Esophagus squamous epithelium (tissue), 5 donors: ENCODE measurements at regions not wholly inside any gene's neighbourhood (a gene's known extent, or its start where the extent isn't known, plus 50 kb on each side); places are given as distances from the start of the nearest gene placed in this dataset.

Experiments
- DNase-seq: peaks from one replicate; lab custom pipeline; 2025; lab: John Stamatoyannopoulos, UW
- H3K27ac ChIP-seq, 4 donors: fragments of 200-600 bp; sonication (generic); one replicate each; pipeline ENCODE4 v1.5.1; 2016 to 2019; ENCODE audit warnings: mild to moderate bottlenecking in 1 of 4
- H3K27me3 ChIP-seq, 4 donors: fragments of 200-600 bp; sonication (generic); 1 replicate in 3 of 4; 2 replicates in 1 of 4; pipeline versions ENCODE4 v1.5.1 to v1.6.0; 2017 to 2021; ENCODE audit warnings: antibody characterized with exemption in 1 of 4
- H3K36me3 ChIP-seq, 3 donors: fragments of 200-600 bp; sonication (generic); one replicate each; pipeline ENCODE4 v1.5.1; 2016 to 2019
- H3K4me1 ChIP-seq, 3 donors: fragments of 200-600 bp; sonication (generic); one replicate each; pipeline ENCODE4 v1.5.1; 2017 to 2019
- H3K4me3 ChIP-seq, 4 donors: fragments of 200-600 bp; sonication (generic); 1 replicate in 3 of 4; 2 replicates in 1 of 4; pipeline ENCODE4 v1.5.1; 2016 to 2019; ENCODE audit warnings: mild to moderate bottlenecking in 2 of 4, moderate library complexity in 1 of 4
- H3K9me3 ChIP-seq, 3 donors: fragments of 200-600 bp; sonication (generic); one replicate each; pipeline ENCODE4 v1.5.1; 2016 to 2019
- POLR2A ChIP-seq, 4 donors: fragments of 450-650 bp; IDR thresholded peaks; one replicate each; pipeline ENCODE4 v1.6.1; 2017; ENCODE audit warnings: antibody characterized with exemption in 4 of 4, mild to moderate bottlenecking in 4 of 4, moderate library complexity in 3 of 4
- WGBS, 2 donors: methylation state at CpG; one replicate each; pipeline ENCODE4 v1.1.5; 2018; 5-methylcytosine and 5-hydroxymethylcytosine counted together
- intact Hi-C: fragments of 100-400 bp; cut with DNase I; formaldehyde crosslinking; loops from one replicate; pipeline ENCODE4 v1.15.0; 2022
- TF ChIP-seq, protein P1 (sequence below), 6 experiments: fragments of 450-650 bp in 4 of 6; fragments of 200-600 bp in 2 of 6; sonication (generic) in 2 of 6; IDR thresholded peaks; one replicate each; pipeline ENCODE4 v1.5.1; 2016 to 2019; ENCODE audit warnings: antibody characterized with exemption in 6 of 6, mild to moderate bottlenecking in 4 of 6, moderate library complexity in 4 of 6
- donor health status: DM: yes; HTN: yes; CAD: no.

DNA sequence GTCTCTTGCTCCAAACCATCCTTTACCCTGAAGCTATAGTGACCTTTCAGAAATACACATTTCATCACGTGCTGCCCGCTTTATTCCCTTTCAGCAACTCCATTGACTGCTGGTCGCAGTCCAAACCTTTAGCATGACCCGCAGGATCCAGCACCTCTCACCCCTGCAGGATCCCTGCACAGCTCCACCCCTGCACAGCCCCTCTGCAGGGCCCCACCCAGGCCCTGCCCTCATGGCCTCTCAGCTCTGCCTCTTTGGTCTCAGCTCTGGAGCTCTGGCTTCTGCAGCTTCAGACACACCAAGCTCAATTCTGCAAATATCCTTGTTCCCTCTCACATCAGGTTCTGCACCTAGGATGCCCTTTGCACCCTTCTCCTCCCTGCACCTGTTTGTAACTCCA is 264.9 kb upstream of the C1orf174 start:
- intact Hi-C loops: no loop called here
- TF ChIP-seq, protein P1, sequence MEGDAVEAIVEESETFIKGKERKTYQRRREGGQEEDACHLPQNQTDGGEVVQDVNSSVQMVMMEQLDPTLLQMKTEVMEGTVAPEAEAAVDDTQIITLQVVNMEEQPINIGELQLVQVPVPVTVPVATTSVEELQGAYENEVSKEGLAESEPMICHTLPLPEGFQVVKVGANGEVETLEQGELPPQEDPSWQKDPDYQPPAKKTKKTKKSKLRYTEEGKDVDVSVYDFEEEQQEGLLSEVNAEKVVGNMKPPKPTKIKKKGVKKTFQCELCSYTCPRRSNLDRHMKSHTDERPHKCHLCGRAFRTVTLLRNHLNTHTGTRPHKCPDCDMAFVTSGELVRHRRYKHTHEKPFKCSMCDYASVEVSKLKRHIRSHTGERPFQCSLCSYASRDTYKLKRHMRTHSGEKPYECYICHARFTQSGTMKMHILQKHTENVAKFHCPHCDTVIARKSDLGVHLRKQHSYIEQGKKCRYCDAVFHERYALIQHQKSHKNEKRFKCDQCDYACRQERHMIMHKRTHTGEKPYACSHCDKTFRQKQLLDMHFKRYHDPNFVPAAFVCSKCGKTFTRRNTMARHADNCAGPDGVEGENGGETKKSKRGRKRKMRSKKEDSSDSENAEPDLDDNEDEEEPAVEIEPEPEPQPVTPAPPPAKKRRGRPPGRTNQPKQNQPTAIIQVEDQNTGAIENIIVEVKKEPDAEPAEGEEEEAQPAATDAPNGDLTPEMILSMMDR (IDR thresholded peaks at IDR 0.05): no peak
- TF ChIP-seq POLR2A (IDR thresholded peaks at IDR 0.05): no peak
- no peak overlapping the region for H3K4me3 ChIP-seq
- DNase-seq: no peak
- 78 to 81% methylated on average over 4 of the region's 4 CpGs for WGBS, 2 donors
- H3K9me3 ChIP-seq: no peaks in the 10 kb centered on the region
- peaks cover 0 to 74% (median 0%) of the 10 kb centered on the region in 4 donors for H3K27me3 ChIP-seq
- no peaks in the 10 kb centered on the region for H3K36me3 ChIP-seq
- H3K4me1 ChIP-seq: no peaks in the 10 kb centered on the region
- H3K27ac ChIP-seq: no peak overlapping the region

GRCh38 chr1:4165686-4166300 is 265.7 kb upstream of the C1orf174 start:
- intact Hi-C loops: no loop called here
- 59 to 69% methylated on average over 15 to 16 of the region's 16 CpGs for WGBS, 2 donors
- DNase-seq: no peak
- H3K36me3 ChIP-seq: no peaks in the 10 kb centered on the region
- no peaks in the 10 kb centered on the region for H3K4me1 ChIP-seq
- H3K9me3 ChIP-seq: no peaks in the 10 kb centered on the region
- TF ChIP-seq POLR2A (IDR thresholded peaks at IDR 0.05): no peak
- TF ChIP-seq, protein P1 (IDR thresholded peaks at IDR 0.05): no peak
- peaks cover 0 to 69% (median 0%) of the 10 kb centered on the region in 4 donors for H3K27me3 ChIP-seq
- no peak overlapping the region for H3K27ac ChIP-seq
- no peak overlapping the region for H3K4me3 ChIP-seq

DNA sequence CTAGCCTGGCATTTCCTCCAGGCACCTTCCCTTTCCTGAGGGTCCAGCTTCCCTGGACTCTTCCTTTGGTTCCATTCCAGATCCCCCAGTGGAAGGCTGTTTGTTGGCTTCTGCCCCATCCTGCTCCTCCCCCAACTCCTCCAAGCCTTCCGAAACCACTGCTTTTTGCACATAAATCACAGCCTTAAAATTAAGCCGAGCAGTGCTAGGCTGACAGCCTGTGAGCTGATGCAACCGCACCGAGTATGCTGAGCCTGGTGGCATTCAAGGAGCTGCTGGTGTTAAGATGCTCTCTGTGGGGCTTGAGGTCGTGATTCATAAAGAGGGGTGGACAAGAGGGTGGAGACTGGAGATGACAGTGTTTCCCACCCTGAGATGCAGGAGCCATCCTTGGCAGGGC is 266.6 kb upstream of the C1orf174 start:
- DNase-seq: no peak
- TF ChIP-seq, protein P1 (IDR thresholded peaks at IDR 0.05): no peak
- TF ChIP-seq POLR2A (IDR thresholded peaks at IDR 0.05): no peak
- H3K27ac ChIP-seq: no peak overlapping the region
- H3K4me3 ChIP-seq: no peak overlapping the region
- intact Hi-C loops: no loop called here
- no peaks in the 10 kb centered on the region for H3K9me3 ChIP-seq
- no peaks in the 10 kb centered on the region for H3K4me1 ChIP-seq
- H3K36me3 ChIP-seq: no peaks in the 10 kb centered on the region
- WGBS, 2 donors: 37 to 43% methylated on average over 5 of the region's 5 CpGs
- peaks cover 0 to 66% (median 0%) of the 10 kb centered on the region in 4 donors for H3K27me3 ChIP-seq

DNA sequence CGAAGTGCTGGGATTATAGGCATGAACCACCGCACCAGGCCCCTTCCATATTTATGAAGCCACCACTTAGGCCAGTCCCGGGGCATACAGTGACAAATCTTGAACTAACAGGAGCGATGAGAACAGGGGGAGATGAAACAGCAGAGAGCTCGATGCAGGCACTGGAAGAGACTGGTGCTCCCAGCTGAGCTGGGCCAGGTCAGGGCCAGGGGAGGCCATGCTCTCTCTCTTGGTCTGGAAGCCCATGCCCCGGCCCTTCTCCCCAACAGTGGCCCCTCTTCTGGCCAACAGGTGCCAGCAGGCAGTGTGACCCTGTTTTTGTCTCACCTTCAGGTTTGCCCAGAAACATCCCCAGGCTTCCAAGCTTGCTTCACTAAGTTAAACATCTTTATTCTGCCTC is 269.9 kb upstream of the C1orf174 start:
- peaks cover 0 to 63% (median 0%) of the 10 kb centered on the region in 4 donors for H3K27me3 ChIP-seq
- 72 to 78% methylated on average over 6 of the region's 6 CpGs for WGBS, 2 donors
- no peak overlapping the region for H3K27ac ChIP-seq
- no peaks in the 10 kb centered on the region for H3K4me1 ChIP-seq
- intact Hi-C loops: no loop called here
- H3K36me3 ChIP-seq: no peaks in the 10 kb centered on the region
- no peak for TF ChIP-seq POLR2A (IDR thresholded peaks at IDR 0.05)
- TF ChIP-seq, protein P1 (IDR thresholded peaks at IDR 0.05): no peak
- DNase-seq: no peak
- H3K9me3 ChIP-seq: no peaks in the 10 kb centered on the region
- no peak overlapping the region for H3K4me3 ChIP-seq

GRCh38 chr1:4170548-4171340 is 270.7 kb upstream of the C1orf174 start:
- no peak for DNase-seq
- Histone ChIP-seq H3K4me3 (no peak overlapping the region), H3K36me3 (no peaks in the 10 kb centered on the region), H3K4me1 (no peaks in the 10 kb centered on the region), H3K27me3 (peaks cover 0 to 57% (median 0%) of the 10 kb centered on the region in 4 donors), H3K27ac (no peak overlapping the region), H3K9me3 (no peaks in the 10 kb centered on the region)
- intact Hi-C loops: no loop called here
- TF ChIP-seq, protein P1 (IDR thresholded peaks at IDR 0.05): no peak
- TF ChIP-seq POLR2A (IDR thresholded peaks at IDR 0.05): no peak
- WGBS, 2 donors: 77 to 88% methylated on average over 21 to 23 of the region's 25 CpGs
